A549 (cell line): ENCODE measurements at regions not wholly inside any gene's neighbourhood (a gene's known extent, or its start where the extent isn't known, plus 50 kb on each side); places are given as distances from the start of the nearest gene placed in this dataset.

Experiments
- ATAC-seq, 2 experiments: fragments of 200-7000 bp in 1 of 2; fragments of >200 bp in 1 of 2; cut with Nextera tagmentation in 1 of 2; cut with Tn5 transposase in 1 of 2; 3 replicates each; pipeline versions ENCODE4 v1.8.0 to v1.9.1; 2018 to 2020; ENCODE audit warnings: mild to moderate bottlenecking in 1 of 2, moderate library complexity in 1 of 2
- CTCF ChIA-PET: fragments of 300-600 bp; sonication (Branson Sonifier 250); formaldehyde crosslinking; extraction: SDS; loops from one replicate; lab custom pipeline; 2021; ENCODE audit warnings: antibody characterized with exemption, inconsistent platforms; lab: Yijun Ruan, JAX
- POLR2A ChIA-PET: fragments of 350-600 bp; formaldehyde crosslinking; extraction: SDS; loops from one replicate; lab custom pipeline; 2021; ENCODE audit warnings: antibody characterized with exemption, inconsistent platforms; lab: Yijun Ruan, JAX
- DNase-seq, 2 experiments: peaks; one replicate each; pipeline versions ENCODE4 v3.0.0 to v3.0.0-alpha.2; 2011 to 2016; ENCODE audit warnings: low read depth in 1 of 2, low spot score in 1 of 2
- FAIRE-seq: peaks from 2 replicates; lab custom pipeline; 2011; peaks lifted over from hg19 to GRCh38; lab: Jason Lieb, UNC
- H3K27ac ChIP-seq, 2 experiments: fragments of >200 bp; sonication (Bioruptor Twin); formaldehyde crosslinking; 3 replicates each; pipeline ENCODE4 v1.5.1; 2016 to 2017
- H3K4me1 ChIP-seq: fragments of >200 bp; sonication (Bioruptor Twin); formaldehyde crosslinking; 3 replicates; pipeline ENCODE4 v1.6.1; 2016
- H3K4me2 ChIP-seq: fragments of >200 bp; sonication (Bioruptor Twin); formaldehyde crosslinking; 3 replicates; pipeline ENCODE4 v1.6.1; 2016
- H3K4me3 ChIP-seq: fragments of >200 bp; sonication (Bioruptor Twin); formaldehyde crosslinking; 3 replicates; pipeline ENCODE4 v1.5.1; 2016
- H3K9me3 ChIP-seq: fragments of >200 bp; sonication (Bioruptor Twin); formaldehyde crosslinking; 3 replicates; pipeline ENCODE4 v1.6.1; 2016
- ATOH8 ChIP-seq: fragments of 250-450 bp; sonication (Bioruptor Pico); IDR thresholded peaks from 2 replicates; pipeline ENCODE4 v1.5.0; 2020; ENCODE audit warnings: low read depth, mild to moderate bottlenecking, moderate library complexity
- CBX2 ChIP-seq: fragments of 200-600 bp; sonication (generic); IDR thresholded peaks from 2 replicates; pipeline ENCODE4 v1.6.1; 2016; ENCODE audit warnings: low read depth, mild to moderate bottlenecking, borderline replicate concordance
- CBX8 ChIP-seq: fragments of 200-600 bp; sonication (generic); IDR thresholded peaks from 2 replicates; pipeline ENCODE4 v1.6.1; 2016
- CHD2 ChIP-seq: fragments of 150-350 bp; IDR thresholded peaks from 2 replicates; pipeline ENCODE4 v1.6.1; 2014; ENCODE audit warnings: low read length; ENCODE audit not compliant: partially characterized antibody
- E2F6 ChIP-seq: IDR thresholded peaks from 2 replicates; pipeline ENCODE4 v1.6.1; 2012; ENCODE audit warnings: low read depth, borderline replicate concordance
- EP300 ChIP-seq, 2 experiments: fragments of >200 bp; sonication (Bioruptor Twin); formaldehyde crosslinking; IDR thresholded peaks; 2 replicates in 1 of 2; 3 replicates in 1 of 2; pipeline ENCODE4 v1.6.1; 2016 to 2017
- FOSB ChIP-seq: fragments of 250-450 bp; sonication (Bioruptor Pico); IDR thresholded peaks from 2 replicates; pipeline ENCODE4 v1.5.0; 2020; ENCODE audit warnings: mild to moderate bottlenecking, moderate library complexity
- FOSL2 ChIP-seq, 2 experiments: fragments of 450-650 bp in 1 of 2; fragments of >200 bp in 1 of 2; sonication (Bioruptor Twin) in 1 of 2; formaldehyde crosslinking; IDR thresholded peaks; 2 replicates each; pipeline versions ENCODE4 v1.5.0 to v1.6.1; 2016 to 2020; ENCODE audit warnings: mild to moderate bottlenecking in 1 of 2, moderate library complexity in 1 of 2
- GATA3 ChIP-seq: IDR thresholded peaks from 2 replicates; pipeline ENCODE4 v1.6.1; 2012; ENCODE audit warnings: borderline replicate concordance
- HDAC2 ChIP-seq: fragments of 200-600 bp; sonication (generic); IDR thresholded peaks from 2 replicates; pipeline ENCODE4 v1.6.1; 2016
- HMGXB4 ChIP-seq: fragments of 250-450 bp; sonication (Bioruptor Pico); IDR thresholded peaks from 2 replicates; pipeline ENCODE4 v1.5.0; 2021; ENCODE audit warnings: mild to moderate bottlenecking, moderate library complexity, borderline replicate concordance
- JUNB ChIP-seq: fragments of >200 bp; sonication (Bioruptor Twin); formaldehyde crosslinking; IDR thresholded peaks from 2 replicates; pipeline ENCODE4 v1.6.1; 2016
- KDM1A ChIP-seq: fragments of 200-600 bp; sonication (generic); IDR thresholded peaks from 2 replicates; pipeline ENCODE4 v1.6.1; 2016; ENCODE audit warnings: low read depth, mild to moderate bottlenecking
- MYC ChIP-seq: IDR thresholded peaks from 2 replicates; pipeline ENCODE4 v1.6.1; 2012; ENCODE audit warnings: mild to moderate bottlenecking, inconsistent platforms, low read length, improper control_type of control experiment, borderline replicate concordance
- PBX3 ChIP-seq: IDR thresholded peaks from 2 replicates; pipeline ENCODE4 v1.6.1; 2012
- PHF8 ChIP-seq: fragments of 200-600 bp; sonication (generic); IDR thresholded peaks from 2 replicates; pipeline ENCODE4 v1.6.1; 2016; ENCODE audit warnings: low read depth, mild to moderate bottlenecking, antibody characterized with exemption, moderate library complexity, borderline replicate concordance
- POLR2A ChIP-seq: IDR thresholded peaks from 2 replicates; pipeline ENCODE4 v1.6.1; 2012; ENCODE audit warnings: mild to moderate bottlenecking, low read length
- RCOR1 ChIP-seq: fragments of 150-350 bp; IDR thresholded peaks from 2 replicates; pipeline ENCODE4 v1.6.1; 2014; ENCODE audit warnings: antibody characterized with exemption, low read length, low read depth
- RFX5 ChIP-seq: fragments of 450-650 bp; IDR thresholded peaks from 2 replicates; pipeline ENCODE4 v1.7.1; 2014; ENCODE audit warnings: antibody characterized with exemption, mild to moderate bottlenecking, moderate library complexity
- ZC3H11A ChIP-seq: fragments of 450-650 bp; IDR thresholded peaks from 2 replicates; pipeline ENCODE4 v1.6.1; 2014; ENCODE audit warnings: antibody characterized with exemption, mild to moderate bottlenecking
- ZNF302 ChIP-seq: fragments of 250-450 bp; sonication (Bioruptor Pico); IDR thresholded peaks from 2 replicates; pipeline ENCODE4 v1.9.0; 2021; ENCODE audit warnings: inconsistent platforms, mild to moderate bottlenecking, moderate library complexity
- WGBS: methylation state at CpG from one replicate; pipeline ENCODE4 v1.1.6; 2017; ENCODE audit errors: missing lambda C conversion rate; 5-methylcytosine and 5-hydroxymethylcytosine counted together

- no peak for DNase-seq
- ChIA-PET CTCF (no interaction called here), POLR2A (no interaction called here)
- no peak overlapping the region for H3K4me3 ChIP-seq
- no peak for FAIRE-seq
- ATAC-seq: no peak
- H3K27ac ChIP-seq: no peak overlapping the region
- H3K4me2 ChIP-seq: no peak overlapping the region
- WGBS: 91% methylated on average over 2 of the region's 2 CpGs
- TF ChIP-seq GATA3 (no peak), ATOH8 (CRISPR knock-in tag) (no peak), JUNB (no peak), RFX5 (no peak), EP300 (IDR thresholded peaks at IDR 0.05) (no peak), ZNF302 (no peak), MYC (no peak), HDAC2 (no peak), KDM1A (no peak), CBX2 (no peak), RCOR1 (no peak), PBX3 (no peak), POLR2A (no peak), FOSL2 (IDR thresholded peaks at IDR 0.05) (no peak), FOSL2 (CRISPR knock-in tag; IDR thresholded peaks at IDR 0.05) (no peak), FOSB (CRISPR knock-in tag) (no peak), ZC3H11A (no peak)
- H3K4me1 ChIP-seq: no peaks in the 10 kb centered on the region
- H3K9me3 ChIP-seq: no peaks in the 10 kb centered on the region
These were observed 415.1 kb downstream of the ADGRL2 start for GRCh38 chr1:82215853-82216175.

- DNase-seq: no peak
- ATAC-seq: no peak
- no peaks in the 10 kb centered on the region for H3K9me3 ChIP-seq
- CTCF ChIA-PET: no interaction called here
- FAIRE-seq: no peak
- TF ChIP-seq CHD2 (no peak), ZC3H11A (no peak), E2F6 (no peak), KDM1A (no peak), PHF8 (no peak)
- TF ChIP-seq, all 56 proteins: peak for 0
- Histone ChIP-seq H3K27ac (no peak overlapping the region), H3K4me1 (no peaks in the 10 kb centered on the region), H3K4me2 (no peak overlapping the region), H3K4me3 (no peak overlapping the region)
- POLR2A ChIA-PET: no interaction called here
- WGBS: 53% methylated on average over 11 of the region's 11 CpGs
These were observed 414.5 kb downstream of the ADGRL2 start for GRCh38 chr1:82215056-82215852.

- no peak overlapping the region for H3K4me3 ChIP-seq
- no peaks in the 10 kb centered on the region for H3K9me3 ChIP-seq
- H3K4me1 ChIP-seq: no peaks in the 10 kb centered on the region
- FAIRE-seq: no peak
- ChIA-PET POLR2A (no interaction called here), CTCF (no interaction called here)
- no peak for ATAC-seq
- DNase-seq: no peak
- TF ChIP-seq CBX8 (no peak), HMGXB4 (no peak)
- no peak overlapping the region for H3K4me2 ChIP-seq
- H3K27ac ChIP-seq: no peak overlapping the region
These were observed 413.9 kb downstream of the ADGRL2 start for GRCh38 chr1:82214606-82215005.
